Esophagus squamous epithelium (tissue), 5 donors: ENCODE measurements at regions not wholly inside any gene's neighbourhood (a gene's known extent, or its start where the extent isn't known, plus 50 kb on each side); places are given as distances from the start of the nearest gene placed in this dataset.

Experiments used
- DNase-seq: peaks from one replicate; lab custom pipeline; 2025; lab: John Stamatoyannopoulos, UW
- H3K27ac ChIP-seq, 4 donors: fragments of 200-600 bp; sonication (generic); one replicate each; pipeline ENCODE4 v1.5.1; 2016 to 2019; ENCODE audit warnings: mild to moderate bottlenecking in 1 of 4
- H3K27me3 ChIP-seq, 4 donors: fragments of 200-600 bp; sonication (generic); 1 replicate in 3 of 4; 2 replicates in 1 of 4; pipeline versions ENCODE4 v1.5.1 to v1.6.0; 2017 to 2021; ENCODE audit warnings: antibody characterized with exemption in 1 of 4
- H3K36me3 ChIP-seq, 3 donors: fragments of 200-600 bp; sonication (generic); one replicate each; pipeline ENCODE4 v1.5.1; 2016 to 2019
- H3K4me1 ChIP-seq, 3 donors: fragments of 200-600 bp; sonication (generic); one replicate each; pipeline ENCODE4 v1.5.1; 2017 to 2019
- H3K4me3 ChIP-seq, 4 donors: fragments of 200-600 bp; sonication (generic); 1 replicate in 3 of 4; 2 replicates in 1 of 4; pipeline ENCODE4 v1.5.1; 2016 to 2019; ENCODE audit warnings: mild to moderate bottlenecking in 2 of 4, moderate library complexity in 1 of 4
- H3K9me3 ChIP-seq, 3 donors: fragments of 200-600 bp; sonication (generic); one replicate each; pipeline ENCODE4 v1.5.1; 2016 to 2019
- CTCF ChIP-seq, 6 experiments: fragments of 450-650 bp in 4 of 6; fragments of 200-600 bp in 2 of 6; sonication (generic) in 2 of 6; IDR thresholded peaks; one replicate each; pipeline ENCODE4 v1.5.1; 2016 to 2019; ENCODE audit warnings: antibody characterized with exemption in 6 of 6, mild to moderate bottlenecking in 4 of 6, moderate library complexity in 4 of 6
- POLR2A ChIP-seq, 4 donors: fragments of 450-650 bp; IDR thresholded peaks; one replicate each; pipeline ENCODE4 v1.6.1; 2017; ENCODE audit warnings: antibody characterized with exemption in 4 of 4, mild to moderate bottlenecking in 4 of 4, moderate library complexity in 3 of 4
- WGBS, 2 donors: methylation state at CpG; one replicate each; pipeline ENCODE4 v1.1.5; 2018; 5-methylcytosine and 5-hydroxymethylcytosine counted together
- intact Hi-C: fragments of 100-400 bp; cut with DNase I; formaldehyde crosslinking; loops from one replicate; pipeline ENCODE4 v1.15.0; 2022
- donor health status: DM: yes; HTN: yes; CAD: no.

GRCh38 chr12:132407992-132408391 lies 78.6 kb upstream of the GALNT9 start:
- no peak for DNase-seq
- Histone ChIP-seq H3K4me3 (no peak overlapping the region), H3K36me3 (no peaks in the 10 kb centered on the region), H3K27ac (no peak overlapping the region), H3K27me3 (peaks cover 0 to 81% (median 0%) of the 10 kb centered on the region in 4 donors), H3K9me3 (no peaks in the 10 kb centered on the region), H3K4me1 (peaks cover 0 to 10% (median 0%) of the 10 kb centered on the region in 3 donors)
- 69% methylated on average over 7 of the region's 10 CpGs; no CpG with 5 or more reads in 1 of the 2 donors for WGBS, 2 donors
- intact Hi-C loops, result loop anchor here (10.0 kb wide), 1 partner anchor 253 kb away; no protein-coding TSS in a partner anchor
- TF ChIP-seq CTCF (IDR thresholded peaks at IDR 0.05) (no peak), POLR2A (IDR thresholded peaks at IDR 0.05) (no peak)

- H3K4me1 ChIP-seq, result peaks cover 0 to 10% (median 0%) of the 10 kb centered on the region in 3 donors
- no peak for DNase-seq
- no peak overlapping the region for H3K27ac ChIP-seq
- no peaks in the 10 kb centered on the region for H3K9me3 ChIP-seq
- no peak overlapping the region for H3K4me3 ChIP-seq
- intact Hi-C loops, result loop anchor here (10.0 kb wide), 1 partner anchor 253 kb away; no protein-coding TSS in a partner anchor
- peaks cover 0 to 86% (median 0%) of the 10 kb centered on the region in 4 donors for H3K27me3 ChIP-seq
- H3K36me3 ChIP-seq, result no peaks in the 10 kb centered on the region
- TF ChIP-seq CTCF (IDR thresholded peaks at IDR 0.05), result no peak
- no peak for TF ChIP-seq POLR2A (IDR thresholded peaks at IDR 0.05)
- WGBS, 2 donors, result 20 to 26% methylated on average over 1 to 4 of the region's 32 CpGs
Measured at GRCh38 chr12:132407451-132407961, 78.1 kb upstream of the GALNT9 start.

- TF ChIP-seq CTCF (IDR thresholded peaks at IDR 0.05), result no peak
- no peak for TF ChIP-seq POLR2A (IDR thresholded peaks at IDR 0.05)
- Histone ChIP-seq H3K4me1 (peaks cover 0 to 10% (median 0%) of the 10 kb centered on the region in 3 donors), H3K27me3 (peaks cover 0 to 93% (median 0%) of the 10 kb centered on the region in 4 donors), H3K36me3 (no peaks in the 10 kb centered on the region), H3K4me3 (no peak overlapping the region), H3K27ac (no peak overlapping the region), H3K9me3 (no peaks in the 10 kb centered on the region)
- intact Hi-C loops, result loop anchor here (10.0 kb wide), 1 partner anchor 252 kb away; no protein-coding TSS in a partner anchor
- WGBS, 2 donors, result 59 to 92% methylated on average over 17 to 18 of the region's 67 CpGs
- no peak for DNase-seq
Measured at GRCh38 chr12:132406493-132407450, 77.4 kb upstream of the GALNT9 start.

- H3K27ac ChIP-seq, result no peak overlapping the region
- H3K4me3 ChIP-seq, result no peak overlapping the region
- TF ChIP-seq CTCF (IDR thresholded peaks at IDR 0.05) (no peak), POLR2A (IDR thresholded peaks at IDR 0.05) (no peak)
- no peaks in the 10 kb centered on the region for H3K36me3 ChIP-seq
- intact Hi-C loops, result loop anchor here (10.0 kb wide), 1 partner anchor 251 kb away; no protein-coding TSS in a partner anchor
- DNase-seq, result no peak
- H3K9me3 ChIP-seq, result no peaks in the 10 kb centered on the region
- peaks cover 0 to 10% (median 0%) of the 10 kb centered on the region in 3 donors for H3K4me1 ChIP-seq
- peaks cover 0 to 100% (median under 1%) of the 10 kb centered on the region in 4 donors for H3K27me3 ChIP-seq
- 28 to 50% methylated on average over 3 to 5 of the region's 22 CpGs for WGBS, 2 donors
Measured at GRCh38 chr12:132405742-132406251, 76.4 kb upstream of the GALNT9 start.
